Upper lobe of left lung (tissue), 6 donors: ENCODE measurements at regions not wholly inside any gene's neighbourhood (a gene's known extent, or its start where the extent isn't known, plus 50 kb on each side); places are given as distances from the start of the nearest gene placed in this dataset.
A peak's percentile ranks its signal among the peaks of the same experiment; 100 is the strongest.
"Not testable (repeated sequence)": the region's sequence is repeated elsewhere in the genome, so short reads cannot be mapped to it uniquely, and the experiment has no call there.

Source experiments
- ATAC-seq, 2 donors: fragments of 200-7000 bp; cut with Tn5 transposase; one replicate each; pipeline ENCODE4 v1.9.1; 2022; ENCODE audit warnings: mild to moderate bottlenecking in 2 of 2, moderate library complexity in 2 of 2; ENCODE audit not compliant: low FRiP score in 2 of 2
- DNase-seq, 2 donors: peaks; one replicate each; pipeline ENCODE4 v3.0.0-alpha.2; 2019 to 2020
- H3K27ac ChIP-seq, 4 donors: fragments of 200-600 bp; sonication (generic); one replicate each; pipeline ENCODE4 v1.5.1; 2016 to 2019
- H3K27me3 ChIP-seq, 4 donors: fragments of 200-600 bp; sonication (generic); one replicate each; pipeline ENCODE4 v1.5.1; 2017 to 2019
- H3K36me3 ChIP-seq, 4 donors: fragments of 200-600 bp; sonication (generic); one replicate each; pipeline ENCODE4 v1.5.1; 2016 to 2019
- H3K4me1 ChIP-seq, 4 donors: fragments of 200-600 bp; sonication (generic); one replicate each; pipeline ENCODE4 v1.5.1; 2018 to 2019
- H3K4me3 ChIP-seq, 4 donors: fragments of 200-600 bp; sonication (generic); one replicate each; pipeline ENCODE4 v1.5.1; 2017 to 2019; ENCODE audit warnings: mild to moderate bottlenecking in 2 of 4, moderate library complexity in 1 of 4
- H3K9me3 ChIP-seq, 4 donors: fragments of 200-600 bp; sonication (generic); one replicate each; pipeline ENCODE4 v1.5.1; 2018 to 2019
- EP300 ChIP-seq, 4 donors: sonication (generic); formaldehyde crosslinking; IDR thresholded peaks; one replicate each; pipeline ENCODE4 v1.5.1; 2017; ENCODE audit warnings: antibody characterized with exemption in 4 of 4, control low read depth in 2 of 4
- POLR2A ChIP-seq, 4 donors: fragments of 450-650 bp; IDR thresholded peaks; one replicate each; pipeline ENCODE4 v1.5.1; 2016 to 2017; ENCODE audit warnings: antibody characterized with exemption in 4 of 4, mild to moderate bottlenecking in 2 of 4
- POLR2AphosphoS5 ChIP-seq, 2 donors: sonication (generic); formaldehyde crosslinking; IDR thresholded peaks; one replicate each; pipeline ENCODE4 v1.5.1; 2017; ENCODE audit warnings: antibody characterized with exemption in 2 of 2
- WGBS, 2 donors: methylation state at CpG; one replicate each; pipeline ENCODE4 v1.1.5; 2017 to 2018; 5-methylcytosine and 5-hydroxymethylcytosine counted together
- TF ChIP-seq, protein P1 (sequence below), 6 experiments: fragments of 450-650 bp in 4 of 6; fragments of 200-600 bp in 2 of 6; sonication (generic) in 2 of 6; IDR thresholded peaks; one replicate each; pipeline ENCODE4 v1.5.1; 2016 to 2019; ENCODE audit warnings: antibody characterized with exemption in 6 of 6
- donor health status: DM: no; HTN: no; CAD: no; lungs with moderate emphysema.
- donor health status: DM: no; HTN: yes; CAD: no; lungs with severe emphysema.

GRCh38 chr4:177989503-177990201, 547.4 kb upstream of the AGA start:
- no peaks in the 10 kb centered on the region for H3K36me3 ChIP-seq
- H3K27ac ChIP-seq, result no peak overlapping the region
- no peaks in the 10 kb centered on the region for H3K4me1 ChIP-seq
- 64 to 70% methylated on average over 4 of the region's 4 CpGs for WGBS, 2 donors
- DNase-seq (no peak), ATAC-seq (no peak)
- no peaks in the 10 kb centered on the region for H3K9me3 ChIP-seq
- no peaks in the 10 kb centered on the region for H3K27me3 ChIP-seq
- no peak for TF ChIP-seq POLR2AphosphoS5 (IDR thresholded peaks at IDR 0.05)
- H3K4me3 ChIP-seq, result no peak overlapping the region

DNA sequence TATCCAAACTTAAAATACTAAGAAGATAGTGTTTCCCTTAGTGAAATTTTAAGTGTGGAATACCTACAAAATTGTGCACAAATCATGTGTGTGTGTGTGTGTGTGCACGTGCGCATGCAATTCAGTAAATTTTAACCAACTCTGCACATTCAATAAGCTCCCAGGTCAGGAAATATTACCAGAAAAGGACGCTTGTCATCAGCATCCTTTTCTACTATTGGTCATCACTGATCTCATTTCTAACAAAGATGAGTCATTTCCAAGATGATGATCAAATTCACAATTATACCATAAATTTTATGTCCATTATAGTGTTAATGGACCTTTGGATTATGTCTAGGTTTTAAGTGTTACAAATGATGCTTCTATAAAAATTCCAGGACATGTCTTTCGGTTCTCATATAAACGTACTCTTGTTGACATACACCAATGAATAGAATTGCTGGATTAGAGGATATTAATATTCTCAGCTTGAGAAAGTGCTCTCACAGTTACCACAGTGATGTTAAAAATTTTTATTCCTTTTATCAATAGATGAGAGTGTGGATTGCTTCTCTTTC, 560.9 kb upstream of the AGA start:
- WGBS, 2 donors, result 75 to 83% methylated on average over 5 of the region's 5 CpGs

GRCh38 chr4:178010596-178010995, 568.4 kb upstream of the AGA start:
- Histone ChIP-seq H3K27me3 (no peaks in the 10 kb centered on the region), H3K27ac (no peak overlapping the region), H3K9me3 (peaks cover 0 to 5% (median under 1%) of the 10 kb centered on the region in 4 donors), H3K4me3 (no peak overlapping the region), H3K4me1 (no peaks in the 10 kb centered on the region), H3K36me3 (no peaks in the 10 kb centered on the region)
- WGBS, 2 donors, result 67 to 73% methylated on average over 3 of the region's 3 CpGs
- DNase-seq (no peak), ATAC-seq (no peak)
- TF ChIP-seq, protein P1, sequence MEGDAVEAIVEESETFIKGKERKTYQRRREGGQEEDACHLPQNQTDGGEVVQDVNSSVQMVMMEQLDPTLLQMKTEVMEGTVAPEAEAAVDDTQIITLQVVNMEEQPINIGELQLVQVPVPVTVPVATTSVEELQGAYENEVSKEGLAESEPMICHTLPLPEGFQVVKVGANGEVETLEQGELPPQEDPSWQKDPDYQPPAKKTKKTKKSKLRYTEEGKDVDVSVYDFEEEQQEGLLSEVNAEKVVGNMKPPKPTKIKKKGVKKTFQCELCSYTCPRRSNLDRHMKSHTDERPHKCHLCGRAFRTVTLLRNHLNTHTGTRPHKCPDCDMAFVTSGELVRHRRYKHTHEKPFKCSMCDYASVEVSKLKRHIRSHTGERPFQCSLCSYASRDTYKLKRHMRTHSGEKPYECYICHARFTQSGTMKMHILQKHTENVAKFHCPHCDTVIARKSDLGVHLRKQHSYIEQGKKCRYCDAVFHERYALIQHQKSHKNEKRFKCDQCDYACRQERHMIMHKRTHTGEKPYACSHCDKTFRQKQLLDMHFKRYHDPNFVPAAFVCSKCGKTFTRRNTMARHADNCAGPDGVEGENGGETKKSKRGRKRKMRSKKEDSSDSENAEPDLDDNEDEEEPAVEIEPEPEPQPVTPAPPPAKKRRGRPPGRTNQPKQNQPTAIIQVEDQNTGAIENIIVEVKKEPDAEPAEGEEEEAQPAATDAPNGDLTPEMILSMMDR (IDR thresholded peaks at IDR 0.05), result no peak
- TF ChIP-seq POLR2A (IDR thresholded peaks at IDR 0.05), result no peak
- TF ChIP-seq EP300 (IDR thresholded peaks at IDR 0.05), result no peak
- TF ChIP-seq POLR2AphosphoS5 (IDR thresholded peaks at IDR 0.05), result no peak

More for the DNA sequence above, 560.9 kb upstream of the AGA start:
- Histone ChIP-seq H3K27me3 (no peaks in the 10 kb centered on the region), H3K27ac (no peak overlapping the region), H3K4me3 (no peak overlapping the region), H3K36me3 (no peaks in the 10 kb centered on the region), H3K9me3 (peaks cover 0 to 5% (median 2%) of the 10 kb centered on the region in 4 donors), H3K4me1 (no peaks in the 10 kb centered on the region)
- DNase-seq (no peak), ATAC-seq (no peak)
- TF ChIP-seq POLR2A (IDR thresholded peaks at IDR 0.05), result no peak
- no peak for TF ChIP-seq EP300 (IDR thresholded peaks at IDR 0.05)
- TF ChIP-seq, protein P1 (IDR thresholded peaks at IDR 0.05), result no peak
- no peak for TF ChIP-seq POLR2AphosphoS5 (IDR thresholded peaks at IDR 0.05)

DNA sequence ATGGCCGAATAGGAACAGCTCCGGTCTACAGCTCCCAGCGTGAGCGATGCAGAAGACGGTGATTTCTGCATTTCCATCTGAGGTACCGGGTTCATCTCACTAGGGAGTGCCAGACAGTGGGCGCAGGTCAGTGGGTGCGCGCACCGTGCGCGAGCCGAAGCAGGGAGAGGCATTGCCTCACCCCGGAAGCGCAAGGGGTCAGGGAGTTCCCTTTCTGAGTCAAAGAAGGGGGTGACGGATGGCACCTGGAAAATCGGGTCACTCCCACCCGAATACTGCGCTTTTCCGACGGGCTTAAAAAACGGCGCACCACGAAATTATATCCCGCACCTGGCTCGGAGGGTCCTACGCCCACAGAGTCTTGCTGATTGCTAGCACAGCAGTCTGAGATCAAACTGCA, 572.8 kb upstream of the AGA start:
- H3K27me3 ChIP-seq, H3K9me3 ChIP-seq, H3K36me3 ChIP-seq, H3K27ac ChIP-seq, ATAC-seq, H3K4me1 ChIP-seq, H3K4me3 ChIP-seq: not testable (repeated sequence)
- WGBS, 2 donors, result 94 to 97% methylated on average over 21 to 27 of the region's 27 CpGs
- DNase-seq, result peak in 1 of 2 donors; percentile 29

DNA sequence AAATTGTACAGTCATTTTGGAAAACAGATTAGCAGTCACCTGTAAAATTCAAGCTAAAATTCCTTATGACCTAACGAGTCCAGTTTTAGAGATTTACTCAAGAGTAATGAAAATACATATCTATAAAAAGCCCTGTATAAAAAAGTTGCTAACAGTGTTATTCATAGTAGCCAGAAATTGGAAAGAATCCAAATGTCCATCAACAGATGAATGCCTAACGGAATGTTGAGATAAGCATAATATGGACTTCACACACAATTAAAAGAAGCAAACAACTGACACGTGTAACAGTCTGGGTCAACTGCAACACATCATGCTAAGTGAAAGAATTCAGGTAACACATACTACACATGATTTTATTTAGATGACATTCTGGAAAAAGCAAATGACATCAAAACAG, 584.8 kb upstream of the AGA start:
- H3K27ac ChIP-seq, result no peak overlapping the region
- no peaks in the 10 kb centered on the region for H3K9me3 ChIP-seq
- WGBS, 2 donors, result 27 to 41% methylated on average over 3 of the region's 3 CpGs
- H3K4me1 ChIP-seq, result no peaks in the 10 kb centered on the region
- no peak overlapping the region for H3K4me3 ChIP-seq
- H3K27me3 ChIP-seq, result no peaks in the 10 kb centered on the region
- DNase-seq, result no peak
- ATAC-seq, result no peak
- no peaks in the 10 kb centered on the region for H3K36me3 ChIP-seq
- TF ChIP-seq POLR2AphosphoS5 (IDR thresholded peaks at IDR 0.05) (no peak), EP300 (IDR thresholded peaks at IDR 0.05) (no peak)
- TF ChIP-seq, protein P1 (IDR thresholded peaks at IDR 0.05), result no peak

DNA sequence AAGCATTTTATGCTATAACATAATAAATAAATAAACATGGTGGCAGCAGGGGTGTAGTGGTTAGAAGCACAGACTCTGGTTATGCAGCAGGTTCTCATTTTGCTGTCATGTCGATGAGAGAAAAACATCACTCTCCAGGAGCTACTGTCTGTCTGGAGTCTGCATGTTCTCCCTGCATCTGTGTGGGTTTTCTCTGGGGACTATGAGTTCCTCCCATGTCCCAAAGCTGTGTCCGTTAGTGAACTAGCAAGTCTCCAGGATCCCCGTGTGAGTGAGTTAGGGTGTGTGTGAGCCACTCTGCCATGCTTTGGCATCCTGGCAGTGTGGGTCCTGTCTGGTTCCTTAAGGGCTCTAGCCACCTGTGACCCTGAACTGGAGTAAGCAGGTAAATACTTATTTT, 585.6 kb upstream of the AGA start:
- ATAC-seq (no peak), DNase-seq (no peak)
- Histone ChIP-seq H3K4me1 (no peaks in the 10 kb centered on the region), H3K27me3 (no peaks in the 10 kb centered on the region), H3K27ac (no peak overlapping the region), H3K9me3 (no peaks in the 10 kb centered on the region), H3K36me3 (no peaks in the 10 kb centered on the region), H3K4me3 (no peak overlapping the region)
- no peak for TF ChIP-seq EP300 (IDR thresholded peaks at IDR 0.05)
- no peak for TF ChIP-seq POLR2AphosphoS5 (IDR thresholded peaks at IDR 0.05)
- TF ChIP-seq, protein P1 (IDR thresholded peaks at IDR 0.05), result no peak
- TF ChIP-seq POLR2A (IDR thresholded peaks at IDR 0.05), result no peak
- WGBS, 2 donors, result 88% methylated on average over 3 of the region's 3 CpGs
